AG09319 (cell line): ENCODE measurements at regions not wholly inside any gene's neighbourhood (a gene's known extent, or its start where the extent isn't known, plus 50 kb on each side); places are given as distances from the start of the nearest gene placed in this dataset.
A peak's percentile ranks its signal among the peaks of the same experiment; 100 is the strongest.
"Not testable (repeated sequence)": the region's sequence is repeated elsewhere in the genome, so short reads cannot be mapped to it uniquely, and the experiment has no call there.

Experiments
- DNase-seq: peaks from one replicate; pipeline ENCODE4 v3.0.0-alpha.2; 2010; ENCODE audit warnings: low read depth; ENCODE audit errors: extremely low read depth
- CTCF ChIP-seq: IDR thresholded peaks from 2 replicates; pipeline ENCODE4 v1.5.1; 2011; ENCODE audit warnings: low read depth, mild to moderate bottlenecking, inconsistent platforms, low read length, moderate library complexity

GRCh38 chr2:187646556-187646955 lies 92.3 kb upstream of the TFPI start:
- DNase-seq, result no peak
- TF ChIP-seq CTCF, result no peak

GRCh38 chr2:187654535-187654934 lies 100.3 kb upstream of the TFPI start:
- no peak for TF ChIP-seq CTCF
- DNase-seq, result no peak

- DNase-seq, result no peak
- no peak for TF ChIP-seq CTCF
Measured at GRCh38 chr2:187655001-187655400, 100.8 kb upstream of the TFPI start.

GRCh38 chr2:187656123-187656522 lies 101.9 kb upstream of the TFPI start:
- DNase-seq, result no peak
- TF ChIP-seq CTCF, result no peak

- peak; percentile 4 for DNase-seq
- TF ChIP-seq CTCF, result peak; percentile 44
Measured at GRCh38 chr2:187658952-187659525, 104.8 kb upstream of the TFPI start.

- DNase-seq, result not testable (repeated sequence)
Measured at GRCh38 chr2:187676050-187676449, 121.8 kb upstream of the TFPI start.

- DNase-seq, result no peak
- TF ChIP-seq CTCF, result no peak
Measured at GRCh38 chr2:187679454-187679853, 125.2 kb upstream of the TFPI start.

GRCh38 chr2:187684174-187684573 lies 129.9 kb upstream of the TFPI start:
- no peak for DNase-seq
- no peak for TF ChIP-seq CTCF
